Ovary (tissue), 7 donors: ENCODE measurements at regions not wholly inside any gene's neighbourhood (a gene's known extent, or its start where the extent isn't known, plus 50 kb on each side); places are given as distances from the start of the nearest gene placed in this dataset.

ENCODE experiments used
- DNase-seq, 5 donors: peaks; one replicate each; pipeline ENCODE4 v3.0.0-alpha.2; 2019 to 2020
- H3K27ac ChIP-seq, 2 donors: fragments of 200-600 bp; one replicate each; pipeline versions ENCODE4 v1.5.1 to v1.8.0; 2019 to 2022
- H3K27me3 ChIP-seq: fragments of 200-600 bp; one replicate; pipeline ENCODE4 v1.8.0; 2022
- H3K36me3 ChIP-seq: fragments of 200-600 bp; sonication (generic); one replicate; pipeline ENCODE4 v1.5.1; 2019
- H3K4me1 ChIP-seq: one replicate; pipeline ENCODE4 v1.8.1; 2013; ENCODE audit warnings: mild to moderate bottlenecking, moderate library complexity; ENCODE audit not compliant: insufficient read depth
- H3K4me3 ChIP-seq: fragments of 200-600 bp; sonication (generic); one replicate; pipeline ENCODE4 v1.5.1; 2017
- H3K9me3 ChIP-seq, 2 donors: fragments of 200-600 bp in 1 of 2; sonication (generic) in 1 of 2; one replicate each; pipeline versions ENCODE4 v1.5.1 to v1.8.1; 2013 to 2019; ENCODE audit warnings: mild to moderate bottlenecking in 1 of 2, moderate library complexity in 1 of 2
- EP300 ChIP-seq: sonication (generic); formaldehyde crosslinking; IDR thresholded peaks from one replicate; pipeline ENCODE4 v1.6.1; 2017; ENCODE audit warnings: antibody characterized with exemption
- POLR2A ChIP-seq: fragments of 450-650 bp; IDR thresholded peaks from one replicate; pipeline ENCODE4 v1.6.1; 2017; ENCODE audit warnings: antibody characterized with exemption, mild to moderate bottlenecking, moderate library complexity
- WGBS, 3 donors: extraction: QIAGEN DNeasy Blood & Tissue Kit in 1 of 3; methylation state at CpG; one replicate each; pipeline versions ENCODE4 v1.1.5 to v1.1.7; 2013 to 2017; 5-methylcytosine and 5-hydroxymethylcytosine counted together
- intact Hi-C, 4 donors: fragments of 100-400 bp; cut with DNase I; formaldehyde crosslinking; loops; one replicate each; pipeline versions ENCODE4 v1.11.0 to v1.15.1; 2022 to 2023
- TF ChIP-seq, protein P1 (sequence below), 3 donors: fragments of 450-650 bp in 2 of 3; fragments of 200-600 bp in 1 of 3; IDR thresholded peaks; one replicate each; pipeline versions ENCODE4 v1.5.1 to v1.8.0; 2016 to 2022; ENCODE audit warnings: antibody characterized with exemption in 3 of 3, mild to moderate bottlenecking in 1 of 3
- donor health status: DM: no; HTN: no; CAD: no; lungs with moderate emphysema.
- donor health status: DM: no; HTN: no; CAD: no.
- donor health status: Bipolar disorder and iron deficiency.
- donor health status: DM: no; HTN: no; CAD: no.
- donor health status: DM: yes; HTN: yes; CAD: no.

DNA sequence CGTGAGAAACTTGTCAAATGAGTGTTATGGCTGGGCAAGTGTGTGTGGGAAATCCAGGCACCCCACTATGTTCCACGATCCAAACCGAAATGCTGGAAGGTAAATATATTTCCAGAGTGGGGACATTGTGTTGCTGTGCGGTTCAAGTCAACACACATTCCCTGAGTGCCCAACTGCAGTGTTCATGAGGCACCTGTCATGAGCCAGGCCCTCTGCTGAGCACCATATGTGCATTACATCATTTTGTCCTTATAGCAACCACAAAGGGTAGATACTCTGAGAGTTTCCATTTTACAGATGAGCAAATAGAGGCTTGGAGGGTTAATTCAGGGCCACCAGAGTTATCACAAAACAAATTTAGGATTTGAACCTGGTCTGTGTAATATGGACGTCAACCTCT is 59.9 kb upstream of the SOD1 start:
- intact Hi-C loops: no loop called here
- no peaks in the 10 kb centered on the region for H3K4me1 ChIP-seq
- TF ChIP-seq, protein P1, sequence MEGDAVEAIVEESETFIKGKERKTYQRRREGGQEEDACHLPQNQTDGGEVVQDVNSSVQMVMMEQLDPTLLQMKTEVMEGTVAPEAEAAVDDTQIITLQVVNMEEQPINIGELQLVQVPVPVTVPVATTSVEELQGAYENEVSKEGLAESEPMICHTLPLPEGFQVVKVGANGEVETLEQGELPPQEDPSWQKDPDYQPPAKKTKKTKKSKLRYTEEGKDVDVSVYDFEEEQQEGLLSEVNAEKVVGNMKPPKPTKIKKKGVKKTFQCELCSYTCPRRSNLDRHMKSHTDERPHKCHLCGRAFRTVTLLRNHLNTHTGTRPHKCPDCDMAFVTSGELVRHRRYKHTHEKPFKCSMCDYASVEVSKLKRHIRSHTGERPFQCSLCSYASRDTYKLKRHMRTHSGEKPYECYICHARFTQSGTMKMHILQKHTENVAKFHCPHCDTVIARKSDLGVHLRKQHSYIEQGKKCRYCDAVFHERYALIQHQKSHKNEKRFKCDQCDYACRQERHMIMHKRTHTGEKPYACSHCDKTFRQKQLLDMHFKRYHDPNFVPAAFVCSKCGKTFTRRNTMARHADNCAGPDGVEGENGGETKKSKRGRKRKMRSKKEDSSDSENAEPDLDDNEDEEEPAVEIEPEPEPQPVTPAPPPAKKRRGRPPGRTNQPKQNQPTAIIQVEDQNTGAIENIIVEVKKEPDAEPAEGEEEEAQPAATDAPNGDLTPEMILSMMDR (IDR thresholded peaks at IDR 0.05): no peak

DNA sequence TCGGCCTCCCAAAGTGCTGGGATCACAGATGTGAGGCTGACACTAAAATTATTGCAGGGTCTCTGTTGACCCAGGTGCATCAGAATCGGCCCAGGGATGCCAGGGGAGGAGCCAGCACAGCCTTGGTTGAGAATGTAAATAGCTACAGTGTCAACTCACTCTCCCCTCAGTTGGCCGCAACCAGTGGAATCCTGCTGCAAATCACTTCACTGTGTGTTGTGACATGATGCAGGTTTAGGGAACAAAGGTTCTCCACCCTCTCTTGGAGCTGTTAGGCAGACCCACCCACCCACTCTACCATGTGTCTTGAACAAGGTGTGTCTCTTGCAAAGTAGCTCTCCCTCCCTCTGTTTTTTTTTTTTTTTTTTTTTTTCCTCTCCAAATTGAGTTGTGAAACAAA is 60.5 kb upstream of the SOD1 start:
- intact Hi-C loops: no loop called here

More for the DNA sequence above, 59.9 kb upstream of the SOD1 start:
- H3K4me3 ChIP-seq: no peak overlapping the region
- no peak for DNase-seq
- H3K36me3 ChIP-seq: no peaks in the 10 kb centered on the region
- H3K27ac ChIP-seq: no peak overlapping the region
- WGBS, 3 donors: 83 to 87% (median 83%) methylated on average over 5 of the region's 5 CpGs
- no peaks in the 10 kb centered on the region for H3K27me3 ChIP-seq
- H3K9me3 ChIP-seq: no peaks in the 10 kb centered on the region

DNA sequence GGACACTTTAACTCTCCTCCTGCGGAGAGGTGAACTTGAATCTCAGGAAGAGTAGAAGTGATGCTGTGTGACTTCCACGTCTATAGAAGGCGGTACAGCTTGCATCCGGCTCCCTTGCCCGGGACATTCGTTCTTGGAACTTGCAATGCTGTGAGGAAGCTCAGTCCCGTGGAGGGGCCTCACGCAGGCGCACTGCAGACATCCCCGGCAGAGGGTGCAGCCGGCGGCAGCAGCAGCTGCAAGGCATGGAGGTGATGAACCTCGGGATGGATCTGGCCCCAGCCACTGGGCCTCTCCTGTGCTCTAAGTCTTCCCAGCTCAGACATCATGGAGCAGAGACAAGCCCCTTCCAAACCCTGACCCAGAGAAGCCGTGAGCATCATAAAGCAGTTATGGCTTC is 61.8 kb upstream of the SOD1 start:
- no peak for DNase-seq
- no peak overlapping the region for H3K4me3 ChIP-seq
- H3K9me3 ChIP-seq: no peaks in the 10 kb centered on the region
- WGBS, 3 donors: 79 to 92% (median 87%) methylated on average over 14 of the region's 14 CpGs
- TF ChIP-seq, protein P1 (IDR thresholded peaks at IDR 0.05): no peak
- TF ChIP-seq POLR2A (no peak), EP300 (no peak)
- no peaks in the 10 kb centered on the region for H3K4me1 ChIP-seq
- no peak overlapping the region for H3K27ac ChIP-seq
- intact Hi-C loops: no loop called here
- no peaks in the 10 kb centered on the region for H3K36me3 ChIP-seq
- H3K27me3 ChIP-seq: no peaks in the 10 kb centered on the region

More for the DNA sequence above, 60.5 kb upstream of the SOD1 start:
- no peak for TF ChIP-seq POLR2A
- WGBS, 3 donors: 20 to 29% (median 20%) methylated on average over 3 of the region's 3 CpGs
- Histone ChIP-seq H3K27me3 (no peaks in the 10 kb centered on the region), H3K9me3 (no peaks in the 10 kb centered on the region), H3K4me1 (no peaks in the 10 kb centered on the region), H3K27ac (no peak overlapping the region), H3K4me3 (no peak overlapping the region), H3K36me3 (no peaks in the 10 kb centered on the region)
- no peak for DNase-seq

- intact Hi-C loops: no loop called here
- 85 to 96% (median 95%) methylated on average over 8 of the region's 8 CpGs for WGBS, 3 donors
- Histone ChIP-seq H3K4me1 (no peaks in the 10 kb centered on the region), H3K27ac (no peak overlapping the region), H3K27me3 (no peaks in the 10 kb centered on the region), H3K36me3 (no peaks in the 10 kb centered on the region), H3K4me3 (no peak overlapping the region), H3K9me3 (no peaks in the 10 kb centered on the region)
- no peak for TF ChIP-seq POLR2A
- TF ChIP-seq EP300: no peak
- TF ChIP-seq, protein P1 (IDR thresholded peaks at IDR 0.05): no peak
- DNase-seq: no peak
Observed at GRCh38 chr21:31596055-31596454, 63.4 kb upstream of the SOD1 start.

DNA sequence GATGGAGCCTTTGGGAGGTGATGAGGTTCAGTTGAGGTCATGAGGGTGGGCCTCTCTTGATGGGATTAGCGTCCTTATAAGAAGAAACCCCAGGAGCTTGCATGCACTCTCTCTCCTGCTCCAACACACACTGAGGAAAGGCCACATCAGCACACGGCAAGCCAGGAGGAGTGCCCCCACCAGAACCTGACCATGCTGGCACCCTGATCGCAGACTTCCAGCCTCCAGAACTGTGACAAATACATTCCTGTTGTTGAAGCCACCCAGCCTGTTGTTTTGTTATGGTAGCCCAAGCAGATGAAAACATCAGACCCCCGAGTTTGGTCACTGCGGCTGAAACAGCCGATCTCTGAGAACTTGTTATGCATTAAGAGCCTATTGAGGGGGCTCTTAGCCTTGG is 64.8 kb upstream of the SOD1 start:
- intact Hi-C loops: no loop called here
- WGBS, 3 donors: 90% methylated on average over 6 of the region's 6 CpGs
- no peaks in the 10 kb centered on the region for H3K4me1 ChIP-seq
- no peak overlapping the region for H3K4me3 ChIP-seq
- H3K9me3 ChIP-seq: no peaks in the 10 kb centered on the region
- no peaks in the 10 kb centered on the region for H3K36me3 ChIP-seq
- no peak overlapping the region for H3K27ac ChIP-seq
- H3K27me3 ChIP-seq: no peaks in the 10 kb centered on the region
- no peak for DNase-seq
- TF ChIP-seq EP300 (no peak), POLR2A (no peak)
- TF ChIP-seq, protein P1 (IDR thresholded peaks at IDR 0.05): no peak
